DMS153 treated with DMSO at 0.1 percent for 48 hours (cell line): ENCODE measurements at regions not wholly inside any gene's neighbourhood (a gene's known extent, or its start where the extent isn't known, plus 50 kb on each side); places are given as distances from the start of the nearest gene placed in this dataset.
"Not testable (repeated sequence)": the region's sequence is repeated elsewhere in the genome, so short reads cannot be mapped to it uniquely, and the experiment has no call there.

Experiments
- DNase-seq: peaks from one replicate; lab custom pipeline; 2025; ENCODE audit not compliant: unreplicated experiment; lab: John Stamatoyannopoulos, UW

DNA sequence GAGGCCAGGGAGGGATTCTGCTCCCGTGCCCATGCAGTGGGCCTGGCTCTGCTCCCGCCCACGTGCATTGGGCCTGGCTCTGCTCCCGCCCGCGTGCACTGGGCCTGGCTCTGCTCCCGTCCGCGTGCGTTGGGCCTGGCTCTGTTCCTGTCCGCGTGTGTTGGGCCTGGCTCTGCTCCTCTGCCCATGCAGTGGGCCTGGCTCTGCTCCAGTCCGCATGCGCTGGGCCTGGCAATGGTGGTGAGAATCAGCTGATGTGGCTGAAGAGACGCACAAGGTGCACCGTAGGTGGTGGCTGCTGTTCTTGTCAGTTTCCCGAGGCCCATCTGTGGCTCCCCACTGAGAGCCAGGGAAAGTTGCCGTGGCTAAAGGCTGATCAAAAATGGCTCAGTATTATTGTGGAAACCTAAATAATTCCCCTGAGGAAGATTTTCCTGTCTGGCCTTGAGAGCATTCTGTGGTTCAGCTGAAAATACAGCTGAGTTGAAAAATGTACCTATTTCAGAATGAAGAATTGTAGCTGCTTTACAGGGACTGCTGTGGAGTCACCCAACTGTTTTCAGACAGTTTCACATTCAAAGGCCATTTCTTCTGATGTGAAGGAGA lies 572.4 kb downstream of the GLRX3 start:
- DNase-seq: no peak

DNA sequence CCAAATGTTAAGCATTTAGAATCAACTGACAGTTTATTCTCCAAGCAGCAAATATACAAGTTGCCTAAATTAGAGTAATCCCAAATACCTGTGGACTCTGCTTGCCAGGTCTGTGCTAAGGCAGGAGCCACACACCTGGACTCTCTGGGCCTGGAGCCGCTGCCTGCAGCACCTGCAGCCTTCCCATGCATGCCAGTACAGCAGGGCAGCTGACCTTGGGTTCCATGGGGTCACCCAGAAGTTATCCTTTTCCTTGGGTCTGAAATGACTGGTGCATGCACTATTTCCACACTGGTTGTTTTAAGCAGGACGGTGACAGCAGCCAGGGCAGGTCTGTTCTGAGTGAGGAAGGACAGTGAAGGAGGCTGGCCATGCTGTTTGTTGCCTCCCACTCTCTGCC lies 573.2 kb downstream of the GLRX3 start:
- no peak for DNase-seq

DNA sequence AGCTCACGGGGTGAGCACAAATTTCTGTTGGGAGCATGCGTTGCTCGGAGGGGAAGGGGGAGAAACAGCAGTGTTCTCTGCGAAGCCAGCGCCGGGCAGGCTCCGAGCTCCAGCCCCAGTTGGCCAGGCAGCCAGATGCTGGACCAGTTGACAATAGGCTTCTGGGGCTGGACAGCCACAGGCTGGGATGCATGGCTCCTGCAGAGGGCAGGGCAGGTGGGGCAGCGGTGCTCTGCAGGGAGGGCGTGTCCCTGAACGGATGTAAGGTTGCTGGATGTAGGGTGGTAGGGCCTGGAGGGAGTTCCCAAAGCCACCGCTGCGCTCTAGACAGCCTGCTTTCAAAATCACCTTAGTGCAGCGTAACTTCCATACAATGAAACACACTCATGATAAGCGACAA lies 574.9 kb downstream of the GLRX3 start:
- DNase-seq: no peak

DNA sequence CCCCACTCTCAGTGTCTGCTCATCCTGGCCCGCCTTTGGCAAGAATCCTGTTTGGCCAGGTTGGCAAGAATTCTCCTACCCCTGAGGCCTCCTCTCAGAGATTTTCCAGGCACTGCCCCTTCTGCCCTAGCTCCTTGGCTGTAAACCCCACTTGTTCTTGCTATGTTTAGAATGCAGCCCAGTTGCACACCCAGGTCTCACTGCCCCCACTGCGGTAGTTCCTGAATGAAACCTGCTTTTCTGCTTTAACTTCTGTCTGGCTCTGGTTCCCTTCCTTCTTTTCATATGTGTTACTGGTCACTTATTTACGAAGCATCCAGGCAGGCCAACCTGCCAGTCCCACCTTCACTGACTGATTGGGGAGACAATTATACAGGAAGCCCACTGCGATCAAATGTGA lies 576.9 kb downstream of the GLRX3 start:
- DNase-seq: no peak

DNA sequence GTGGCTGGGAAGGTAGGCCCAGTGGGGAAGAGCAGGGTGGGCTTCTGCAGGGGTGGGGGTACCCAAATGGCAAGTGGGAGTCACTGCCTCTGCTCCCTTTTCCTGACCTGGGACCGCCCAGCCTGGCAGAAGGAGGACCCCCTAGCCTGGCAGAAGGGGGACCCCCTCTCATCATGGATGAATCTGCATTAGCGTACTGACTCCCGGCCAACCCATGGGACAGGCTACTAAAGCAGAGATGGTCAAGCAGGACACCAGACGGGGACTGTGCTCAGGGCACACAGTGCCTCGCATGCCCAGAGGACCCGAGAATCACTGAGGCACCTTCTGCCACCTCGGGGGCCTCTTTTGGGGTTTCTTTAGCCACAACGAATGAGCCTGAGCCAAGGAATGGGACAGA lies 577.5 kb downstream of the GLRX3 start:
- DNase-seq: no peak

DNA sequence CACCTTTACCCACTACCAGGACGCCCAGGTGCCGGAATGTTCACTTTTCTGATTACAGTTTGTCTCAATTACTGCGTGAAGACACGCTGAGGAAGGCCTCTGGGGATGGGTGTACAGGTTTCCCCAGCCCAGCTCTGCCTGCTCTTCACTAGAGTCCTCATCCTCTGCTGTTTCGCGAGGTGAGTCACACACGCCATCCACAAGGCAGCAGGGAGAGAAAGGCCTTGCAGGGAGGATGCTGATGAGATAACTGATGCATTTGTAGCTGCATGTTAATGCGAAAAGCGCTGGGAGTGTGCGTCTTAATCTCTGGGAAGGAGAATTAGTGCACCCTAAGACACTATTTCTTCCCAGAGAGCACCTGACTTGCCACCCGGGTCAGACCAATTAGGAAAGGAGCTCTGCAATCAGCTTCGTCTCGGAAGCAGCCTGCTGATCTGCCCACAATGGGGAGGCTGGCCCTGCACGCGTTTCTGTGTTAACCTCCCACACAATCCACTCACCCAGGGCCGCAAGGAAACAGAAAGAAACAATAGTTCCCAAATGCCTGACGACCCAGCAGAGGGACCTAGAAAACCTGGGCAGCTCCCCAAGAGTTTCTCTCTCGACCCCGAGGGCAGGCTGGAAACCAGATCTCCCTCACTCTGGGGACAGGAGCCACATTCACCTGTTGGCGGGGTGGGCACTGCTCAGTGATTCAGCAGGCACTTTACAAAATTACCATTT lies 578.7 kb downstream of the GLRX3 start:
- DNase-seq: no peak

DNA sequence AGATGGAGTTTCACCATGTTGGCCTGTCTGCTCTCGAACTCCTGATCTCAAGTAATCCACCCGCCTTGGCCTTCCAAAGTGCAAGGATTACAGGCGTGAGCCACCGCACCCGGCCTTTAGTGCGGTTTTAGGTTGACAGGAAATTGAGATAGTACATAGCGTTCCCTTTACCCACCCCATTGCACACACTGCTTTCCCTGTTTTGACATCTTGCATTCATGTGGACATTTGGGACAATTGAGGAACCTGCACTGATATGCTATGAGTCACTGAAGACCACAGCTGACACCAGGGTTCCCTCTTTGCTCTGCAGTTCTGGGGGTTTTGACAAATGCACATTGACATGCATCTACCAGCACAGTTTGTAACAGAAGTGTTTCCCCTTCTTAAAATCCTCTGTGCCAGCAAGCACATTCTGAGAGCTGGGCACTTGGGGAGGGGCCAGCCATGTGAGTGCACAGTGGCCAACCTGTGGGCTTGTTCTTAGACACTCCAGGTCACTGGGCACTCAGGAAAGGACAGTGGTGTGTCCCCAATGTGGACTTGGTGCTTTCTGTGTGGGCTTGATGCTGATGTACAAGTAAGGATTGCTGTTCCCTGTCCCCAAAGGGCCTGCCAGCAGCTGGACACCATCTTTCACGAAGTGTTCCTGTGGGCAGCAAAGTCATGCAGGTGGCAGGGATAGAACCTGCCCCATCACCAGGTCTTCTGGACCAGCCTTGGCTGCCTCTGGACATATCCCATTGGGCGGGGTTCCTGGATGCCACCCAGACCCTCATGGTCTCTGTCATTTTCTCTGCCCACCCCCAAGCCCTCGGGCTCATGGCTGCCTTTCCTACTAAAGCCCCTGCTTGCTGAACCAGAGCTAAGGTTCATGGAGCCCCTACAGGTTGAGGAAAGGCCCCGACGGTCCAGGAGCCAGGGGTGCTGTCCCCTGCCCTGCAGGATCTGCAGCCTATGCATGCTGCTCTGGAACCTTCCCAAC lies 579.8 kb downstream of the GLRX3 start:
- DNase-seq: no peak

DNA sequence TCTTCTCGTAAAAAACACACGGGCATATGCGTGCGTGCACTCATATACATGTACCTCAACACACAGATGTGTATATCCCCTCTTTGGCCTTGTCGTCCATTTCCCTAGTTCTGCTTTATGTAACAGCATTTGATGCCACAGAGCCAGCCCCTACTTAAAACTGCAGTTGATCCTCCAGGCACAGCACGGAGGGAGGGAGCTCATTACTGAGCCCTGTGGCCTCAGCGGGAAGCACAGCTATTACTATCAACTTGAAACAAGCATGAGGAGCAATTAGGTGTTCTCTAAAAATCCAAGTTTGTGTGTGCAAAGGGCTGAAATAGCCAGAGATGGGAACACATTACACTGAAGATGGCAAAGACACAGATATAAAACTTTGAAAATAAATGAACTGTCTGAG lies 580.9 kb downstream of the GLRX3 start:
- DNase-seq: no peak

DNA sequence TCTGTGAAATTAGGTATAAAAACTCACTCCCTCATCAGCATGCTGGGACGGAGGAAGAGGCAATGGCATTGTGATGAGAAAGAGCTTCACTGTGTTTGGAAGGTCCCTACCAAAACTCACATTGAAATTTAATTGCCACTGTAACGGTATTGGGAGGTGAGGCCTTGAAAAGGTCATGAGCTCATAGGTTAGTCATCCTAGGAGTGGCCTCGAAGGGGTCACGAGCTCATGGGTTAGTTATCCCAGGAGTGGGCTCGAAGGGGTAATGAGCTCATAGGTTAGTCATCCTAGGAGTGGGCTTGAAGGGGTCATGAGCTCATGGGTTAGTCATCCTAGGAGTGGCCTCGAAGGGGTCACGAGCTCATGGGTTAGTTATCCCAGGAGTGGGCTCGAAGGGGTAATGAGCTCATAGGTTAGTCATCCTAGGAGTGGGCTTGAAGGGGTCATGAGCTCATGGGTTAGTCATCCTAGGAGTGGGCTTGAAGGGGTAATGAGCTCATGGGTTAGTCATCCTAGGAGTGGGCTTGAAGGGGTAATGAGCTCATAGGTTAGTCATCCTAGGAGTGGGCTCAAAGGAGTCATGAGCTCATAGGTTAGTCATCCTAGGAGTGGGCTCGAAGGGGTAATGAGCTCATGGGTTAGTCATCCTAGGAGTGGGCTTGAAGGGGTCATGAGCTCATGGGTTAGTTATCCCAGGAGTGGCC lies 582.7 kb downstream of the GLRX3 start:
- not testable (repeated sequence) for DNase-seq

DNA sequence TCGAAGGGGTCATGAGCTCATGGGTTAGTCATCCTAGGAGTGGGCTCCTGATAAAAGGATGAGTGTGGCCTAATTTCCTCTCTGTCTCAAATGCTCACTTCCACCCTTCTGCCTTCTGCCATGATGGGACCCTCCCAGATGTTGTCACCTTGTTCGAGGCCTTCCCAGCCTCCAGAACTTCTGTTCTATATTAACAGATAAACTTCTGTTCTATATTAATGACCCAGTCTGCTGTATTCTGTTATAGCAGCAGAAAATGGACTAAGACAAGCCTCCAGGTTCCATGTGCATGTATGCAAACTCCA lies 583.2 kb downstream of the GLRX3 start:
- no peak for DNase-seq

DNA sequence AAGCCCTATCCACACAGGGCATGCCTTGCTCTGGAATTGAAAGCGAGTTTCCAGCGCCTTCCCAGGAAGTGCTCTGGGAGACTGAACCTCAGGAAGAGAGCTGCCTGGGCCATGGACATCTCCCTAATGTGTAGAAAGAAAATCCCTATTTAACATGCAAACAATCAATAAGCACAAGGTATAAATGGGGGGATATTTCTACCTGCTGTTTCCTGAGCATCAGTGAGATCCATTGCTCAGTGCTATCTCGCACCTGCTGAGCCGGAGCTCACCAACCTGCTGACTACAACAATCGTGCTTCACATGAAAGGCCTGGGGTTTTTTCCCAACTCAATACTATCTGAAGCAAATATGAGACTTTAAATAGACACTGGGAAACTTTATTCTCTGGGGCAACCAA lies 584.0 kb downstream of the GLRX3 start:
- no peak for DNase-seq

DNA sequence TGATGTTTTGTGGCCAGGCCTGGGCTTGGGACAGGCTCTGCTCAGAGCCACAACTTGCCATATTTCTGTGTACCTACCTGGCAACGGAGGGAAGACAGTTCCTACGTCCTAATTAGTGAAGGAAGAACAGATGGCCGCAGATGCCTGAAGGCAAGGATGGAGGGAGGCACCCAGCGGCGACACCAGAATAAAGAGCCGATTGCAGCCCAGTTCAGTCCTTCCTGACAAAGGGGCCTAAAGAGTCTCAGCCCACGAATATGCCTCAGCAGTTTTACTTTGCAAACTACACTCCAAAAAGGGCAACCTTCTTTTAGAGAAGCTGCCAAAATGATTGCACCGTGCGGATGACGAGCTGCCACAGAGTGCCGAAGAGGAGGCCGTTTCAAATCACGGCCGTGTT lies 585.8 kb downstream of the GLRX3 start:
- no peak for DNase-seq

DNA sequence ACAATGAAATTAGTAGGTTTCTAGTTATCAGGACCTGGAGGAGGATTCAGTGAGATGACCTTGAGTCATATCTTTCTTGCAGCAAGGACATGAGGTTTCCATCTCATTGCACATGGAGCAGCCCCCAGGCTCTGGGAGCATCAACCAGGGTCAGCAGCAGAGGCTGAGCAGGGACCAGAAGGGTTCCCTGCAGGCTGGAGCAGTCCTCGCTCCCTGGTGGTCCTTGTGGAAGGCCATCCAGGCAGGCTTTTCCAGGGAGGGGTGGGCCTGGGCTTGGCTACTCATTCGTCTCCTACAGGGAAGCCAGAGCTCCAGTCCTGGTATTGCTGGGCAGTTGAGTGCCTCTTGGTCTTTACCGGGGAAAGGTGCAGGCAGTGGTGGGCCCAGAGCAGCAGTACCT lies 587.5 kb downstream of the GLRX3 start:
- no peak for DNase-seq

DNA sequence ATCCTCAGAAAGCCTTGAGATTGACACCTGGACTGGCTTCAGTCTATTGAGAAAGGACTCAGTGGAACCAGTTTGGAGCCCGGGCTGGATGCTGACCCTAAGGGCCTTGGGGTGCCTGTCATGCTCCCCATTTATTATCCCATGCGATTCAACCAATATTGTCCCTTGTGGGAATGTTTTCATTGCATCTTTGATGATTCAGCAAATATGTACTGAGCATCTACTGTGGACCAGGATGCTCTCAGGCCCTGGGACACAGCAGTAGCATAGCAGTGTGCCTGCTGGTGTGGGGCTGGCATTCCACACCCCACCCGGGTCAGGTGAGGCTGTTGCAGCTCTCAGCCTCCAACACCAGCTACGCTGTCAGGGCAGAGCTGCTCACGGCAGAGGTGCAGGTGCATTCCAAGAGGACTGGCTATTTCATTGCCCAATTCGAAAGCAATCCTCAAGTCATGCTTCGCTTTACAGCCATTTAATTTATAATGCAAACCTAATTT lies 586.0 kb downstream of the TCERG1L start:
- DNase-seq: no peak

DNA sequence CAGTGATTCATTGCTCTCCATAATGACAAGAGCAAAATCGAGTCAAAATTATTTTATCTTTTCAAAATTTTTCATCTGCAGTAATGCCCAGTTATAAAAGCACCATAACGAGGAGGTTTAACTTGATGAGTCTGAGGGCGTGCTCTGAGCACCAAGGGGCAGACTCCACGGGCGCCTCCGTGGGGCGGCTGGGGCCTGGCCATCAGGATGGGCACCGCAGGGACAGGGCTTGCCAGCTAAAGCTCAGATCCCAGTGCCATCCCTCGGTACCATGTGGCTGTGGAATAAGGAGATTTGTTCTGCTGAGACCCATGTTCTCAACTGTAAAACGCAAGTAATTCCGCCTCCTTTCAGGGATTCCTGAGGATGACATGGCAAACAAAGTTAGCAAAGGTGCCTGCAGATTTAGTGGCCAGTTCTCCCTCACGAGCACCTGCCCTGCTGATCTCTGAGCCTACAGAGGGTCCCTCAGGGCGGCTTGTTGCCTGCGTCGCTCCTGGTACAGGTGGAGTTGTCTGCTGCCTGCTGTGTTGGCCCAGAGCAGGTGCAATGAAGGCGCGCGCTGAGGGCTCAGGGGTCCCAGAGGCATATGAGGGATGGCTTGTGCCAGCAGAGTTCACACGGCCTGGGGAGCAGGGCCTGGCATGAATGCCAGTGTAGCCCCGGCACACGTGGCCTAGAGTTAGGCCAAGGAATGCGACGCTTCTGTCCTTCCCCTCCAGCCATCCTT lies 584.4 kb downstream of the TCERG1L start:
- no peak for DNase-seq

DNA sequence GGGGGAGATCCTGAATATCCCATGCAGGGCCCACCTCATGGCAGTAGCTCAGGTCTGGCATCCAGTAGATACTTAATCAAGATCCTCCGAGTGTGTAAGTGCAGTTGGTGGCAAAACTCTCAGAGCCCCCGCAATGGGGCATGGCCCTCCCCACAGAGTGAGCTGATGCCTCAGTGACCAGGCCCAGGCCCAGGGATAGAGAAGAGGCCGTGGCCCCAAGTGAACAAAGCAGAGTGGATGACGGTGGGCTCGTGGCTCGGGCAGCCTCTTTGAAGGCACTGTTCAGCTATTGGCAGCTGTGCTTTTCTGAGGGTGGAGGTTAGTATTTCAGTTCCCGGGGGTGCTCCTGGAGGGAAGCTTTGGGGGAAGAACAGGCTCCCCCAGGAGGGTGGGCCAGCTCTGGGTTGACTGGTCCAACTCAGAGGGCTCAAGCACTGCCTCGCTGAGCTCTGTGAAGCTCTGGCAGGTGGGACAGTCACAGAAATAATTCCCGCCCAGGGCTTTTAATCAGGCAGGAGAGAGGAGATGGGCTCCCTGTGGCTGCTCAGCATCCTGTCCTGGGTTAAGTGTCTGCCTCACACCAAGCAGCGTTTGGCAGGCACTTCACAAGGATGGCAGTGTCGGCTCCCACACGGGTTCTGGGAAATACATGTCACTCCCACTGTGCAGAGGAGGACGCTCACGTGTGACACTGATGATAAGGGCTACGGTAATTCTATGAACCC lies 583.6 kb downstream of the TCERG1L start:
- no peak for DNase-seq

DNA sequence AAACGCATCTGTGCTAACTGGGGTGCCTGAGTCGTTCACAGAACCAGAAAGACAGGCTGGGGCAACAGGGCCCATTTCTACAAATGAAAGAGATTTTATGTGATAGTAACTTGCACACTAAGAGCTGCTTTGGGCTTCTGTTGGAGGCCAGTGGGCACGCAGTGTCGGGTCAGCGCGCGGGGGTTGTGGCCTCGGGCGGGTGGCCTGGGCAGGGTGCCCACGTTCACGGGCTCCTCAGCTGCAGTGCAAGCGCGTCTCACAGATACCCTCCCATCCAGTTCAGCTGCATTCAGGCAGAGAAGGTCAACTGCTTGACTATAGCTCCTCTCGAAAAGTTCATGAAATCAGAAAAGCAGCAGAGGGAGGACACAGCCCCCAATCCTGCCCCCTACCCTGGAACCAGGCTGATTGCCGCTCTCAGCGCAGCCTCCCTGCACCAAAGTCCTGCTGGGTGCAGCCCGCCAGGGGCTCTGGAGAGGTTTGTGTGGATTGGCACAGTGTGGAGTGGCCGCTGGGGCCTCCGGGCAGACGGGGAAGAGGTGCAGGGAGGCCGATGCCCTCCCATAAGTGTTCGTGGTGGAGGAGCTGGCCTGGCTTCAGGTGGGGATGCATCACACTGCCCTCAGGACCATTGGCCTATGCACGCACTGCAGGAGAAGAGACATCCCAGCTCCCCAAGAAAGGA lies 582.8 kb downstream of the TCERG1L start:
- no peak for DNase-seq

DNA sequence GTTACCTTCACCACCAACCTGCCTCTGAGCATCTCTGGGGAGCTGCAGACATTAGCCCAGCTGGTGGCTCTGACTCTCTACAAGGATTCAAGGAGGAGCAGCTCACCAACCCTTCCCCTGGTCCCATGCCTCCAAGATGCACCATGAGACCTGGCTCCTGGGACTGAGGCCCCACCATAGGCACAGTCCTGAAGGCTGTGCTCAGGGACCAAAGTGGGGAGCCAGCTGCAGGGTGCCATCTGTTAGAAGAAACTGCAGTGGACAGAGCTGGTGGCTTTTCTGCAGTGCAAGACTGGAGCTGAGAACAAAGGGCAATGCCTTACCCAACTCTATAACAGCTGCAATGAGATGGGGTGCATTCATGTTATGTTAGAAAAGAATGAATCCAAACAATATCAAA lies 581.6 kb downstream of the TCERG1L start:
- no peak for DNase-seq

DNA sequence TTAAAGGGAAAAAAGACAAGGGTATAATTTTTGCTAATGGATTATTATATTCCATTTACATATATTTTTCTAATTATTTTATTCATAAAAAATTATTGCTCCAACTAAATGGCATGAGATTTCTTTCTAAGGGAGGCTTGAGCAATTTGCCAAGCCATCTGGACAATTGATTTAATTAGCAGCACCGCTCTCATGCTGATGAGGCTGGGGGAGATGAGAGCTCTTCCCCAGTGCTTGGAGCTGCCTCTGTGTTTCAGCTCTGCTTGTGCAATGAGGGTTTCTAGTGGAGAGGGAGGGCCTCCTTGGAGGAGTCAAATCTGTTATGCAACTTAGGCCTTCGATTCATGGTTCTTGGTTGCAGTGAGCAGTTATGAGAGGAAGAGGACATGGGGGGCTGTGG lies 574.3 kb downstream of the TCERG1L start:
- no peak for DNase-seq
